Neuronal stem cell (in vitro differentiated cells): ENCODE measurements at regions not wholly inside any gene's neighbourhood (a gene's known extent, or its start where the extent isn't known, plus 50 kb on each side); places are given as distances from the start of the nearest gene placed in this dataset.
A peak's percentile ranks its signal among the peaks of the same experiment; 100 is the strongest.

ENCODE experiments used
- DNase-seq: peaks from one replicate; pipeline ENCODE4 v3.0.0-alpha.2; 2013; ENCODE audit warnings: low spot score
- H2AFZ ChIP-seq: one replicate; pipeline ENCODE4 v1.6.1; 2013; ENCODE audit warnings: mild to moderate bottlenecking, low read length, inconsistent platforms
- H2AK5ac ChIP-seq: 2 replicates; pipeline ENCODE4 v1.6.1; 2013; ENCODE audit warnings: low read depth, mild to moderate bottlenecking, inconsistent platforms, low read length, moderate library complexity, mixed read lengths
- H2BK120ac ChIP-seq: 2 replicates; pipeline ENCODE4 v1.6.1; 2013; ENCODE audit warnings: low read depth, mild to moderate bottlenecking, inconsistent platforms, low read length, moderate library complexity, mixed read lengths
- H2BK12ac ChIP-seq: one replicate; pipeline ENCODE4 v1.6.1; 2013; ENCODE audit warnings: low read length, inconsistent platforms
- H2BK15ac ChIP-seq: 2 replicates; pipeline ENCODE4 v1.6.1; 2013; ENCODE audit warnings: mild to moderate bottlenecking, low read length, inconsistent platforms, mixed read lengths
- H2BK5ac ChIP-seq: one replicate; pipeline ENCODE4 v1.6.1; 2013; ENCODE audit warnings: inconsistent platforms, mild to moderate bottlenecking, low read length, moderate library complexity
- H3K14ac ChIP-seq: one replicate; pipeline ENCODE4 v1.6.1; 2013; ENCODE audit warnings: low read length, inconsistent platforms
- H3K18ac ChIP-seq: 2 replicates; pipeline ENCODE4 v1.6.1; 2013; ENCODE audit warnings: low read length, inconsistent platforms
- H3K23ac ChIP-seq: 2 replicates; pipeline ENCODE4 v1.6.1; 2013; ENCODE audit warnings: low read depth, mild to moderate bottlenecking, mixed read lengths, low read length, inconsistent platforms; ENCODE audit not compliant: poor library complexity
- H3K27ac ChIP-seq: replicated peaks from 3 replicates; pipeline ENCODE4 v1.5.1; 2013; ENCODE audit warnings: low read length, inconsistent platforms
- H3K27me3 ChIP-seq, 3 experiments: 2 replicates each; pipeline ENCODE4 v1.6.1; 2013; ENCODE audit warnings: low read length in 3 of 3, mild to moderate bottlenecking in 2 of 3, inconsistent platforms in 1 of 3, low read depth in 1 of 3, mixed read lengths in 1 of 3, moderate library complexity in 1 of 3; ENCODE audit not compliant: control insufficient read depth in 3 of 3, insufficient read depth in 3 of 3
- H3K36me3 ChIP-seq, 2 donors: replicated peaks in 1 of 2; 2 replicates each; pipeline ENCODE4 v1.6.1; 2013; ENCODE audit warnings: low read length in 2 of 2; ENCODE audit not compliant: control insufficient read depth in 2 of 2, insufficient read depth in 2 of 2
- H3K4ac ChIP-seq: 2 replicates; pipeline ENCODE4 v1.6.1; 2013; ENCODE audit warnings: inconsistent platforms, mild to moderate bottlenecking, low read length, moderate library complexity
- H3K4me1 ChIP-seq, 2 donors: 1 replicate in 1 of 2; 2 replicates in 1 of 2; pipeline ENCODE4 v1.6.1; 2013; ENCODE audit warnings: low read length in 2 of 2, low read depth in 1 of 2; ENCODE audit not compliant: control insufficient read depth in 2 of 2, insufficient read depth in 1 of 2
- H3K4me2 ChIP-seq: one replicate; pipeline ENCODE4 v1.6.1; 2013; ENCODE audit warnings: mild to moderate bottlenecking, low read length, inconsistent platforms; ENCODE audit not compliant: insufficient read depth, poor library complexity, severe bottlenecking
- H3K4me3 ChIP-seq, 2 donors: 2 replicates each; pipeline ENCODE4 v1.5.1; 2013; ENCODE audit warnings: low read length in 2 of 2, mild to moderate bottlenecking in 2 of 2, inconsistent platforms in 1 of 2, moderate library complexity in 1 of 2
- H3K79me1 ChIP-seq: one replicate; pipeline ENCODE4 v1.6.1; 2013; ENCODE audit warnings: low read depth, mild to moderate bottlenecking, inconsistent platforms, low read length, moderate library complexity
- H3K9ac ChIP-seq: one replicate; pipeline ENCODE4 v1.6.1; 2013; ENCODE audit warnings: mild to moderate bottlenecking, low read depth, low read length, inconsistent platforms; ENCODE audit not compliant: poor library complexity
- H3K9me3 ChIP-seq, 2 donors: replicated peaks in 1 of 2; 2 replicates each; pipeline versions ENCODE3 to v1.6.1; 2013; ENCODE audit warnings: low read length in 2 of 2, mild to moderate bottlenecking in 2 of 2, inconsistent platforms in 1 of 2, low read depth in 1 of 2, mixed read lengths in 1 of 2, moderate library complexity in 1 of 2; ENCODE audit not compliant: control insufficient read depth in 2 of 2, insufficient read depth in 1 of 2
- H4K8ac ChIP-seq: one replicate; pipeline ENCODE4 v1.6.1; 2013; ENCODE audit warnings: low read depth, mild to moderate bottlenecking, inconsistent platforms, low read length, moderate library complexity
- H4K91ac ChIP-seq: one replicate; pipeline ENCODE4 v1.6.1; 2013; ENCODE audit warnings: low read length, low read depth, mild to moderate bottlenecking, inconsistent platforms; ENCODE audit not compliant: poor library complexity
- WGBS, 2 donors: extraction: QIAGEN DNeasy Blood & Tissue Kit; methylation state at CpG; one replicate each; pipeline ENCODE4 v1.1.7; 2013; ENCODE audit warnings: missing lambda C conversion rate in 2 of 2, mixed read lengths in 1 of 2; ENCODE audit not compliant: insufficient read length in 2 of 2, insufficient replicate concordance in 1 of 2; ENCODE audit errors: extremely low coverage in 2 of 2; 5-methylcytosine and 5-hydroxymethylcytosine counted together

- Histone ChIP-seq H3K14ac (no peak overlapping the region), H3K4me3 (no peak overlapping the region), H4K8ac (no peak overlapping the region), H2BK5ac (no peak overlapping the region), H2BK15ac (no peak overlapping the region), H3K4ac (no peak overlapping the region), H3K9me3 (peaks cover 0 to 3% of the 10 kb centered on the region in 2 donors), H3K79me1 (no peaks in the 10 kb centered on the region), H2BK120ac (no peak overlapping the region), H3K27me3 (no peaks in the 10 kb centered on the region), H4K91ac (no peak overlapping the region), H3K27ac (no peak overlapping the region), H2AK5ac (no peak overlapping the region), H3K23ac (no peak overlapping the region), H3K18ac (no peak overlapping the region), H3K4me1 (peaks cover 0 to 9% of the 10 kb centered on the region in 2 donors), H3K9ac (no peak overlapping the region), H3K36me3 (no peaks in the 10 kb centered on the region), H2BK12ac (no peak overlapping the region), H2AFZ (no peak overlapping the region), H3K4me2 (no peak overlapping the region)
- WGBS, 2 donors: no CpG with 5 or more reads among the region's 1 CpG
- DNase-seq: no peak
Measured at GRCh38 chr6:82704045-82704444, 340.4 kb downstream of the TPBG start.

- H3K36me3 ChIP-seq: no peaks in the 10 kb centered on the region
- no peak overlapping the region for H3K4me2 ChIP-seq
- H2AK5ac ChIP-seq: peak overlapping the region; percentile 13
- no peak overlapping the region for H4K8ac ChIP-seq
- H3K9me3 ChIP-seq: peaks cover 0 to 3% of the 10 kb centered on the region in 2 donors
- H3K23ac ChIP-seq: no peak overlapping the region
- H2BK5ac ChIP-seq: no peak overlapping the region
- no peak overlapping the region for H3K18ac ChIP-seq
- H3K4me3 ChIP-seq: no peak overlapping the region
- H3K27ac ChIP-seq: no peak overlapping the region
- WGBS, 2 donors: no CpG with 5 or more reads among the region's 3 CpGs
- H3K14ac ChIP-seq: no peak overlapping the region
- no peak overlapping the region for H2AFZ ChIP-seq
- no peak overlapping the region for H2BK15ac ChIP-seq
- no peak for DNase-seq
- no peak overlapping the region for H3K4ac ChIP-seq
- H3K4me1 ChIP-seq: peaks cover 0 to 9% of the 10 kb centered on the region in 2 donors
- H3K9ac ChIP-seq: no peak overlapping the region
- no peak overlapping the region for H4K91ac ChIP-seq
- H3K79me1 ChIP-seq: no peaks in the 10 kb centered on the region
- H3K27me3 ChIP-seq: no peaks in the 10 kb centered on the region
- H2BK120ac ChIP-seq: no peak overlapping the region
- no peak overlapping the region for H2BK12ac ChIP-seq
Measured at GRCh38 chr6:82705579-82705978, 342.0 kb downstream of the TPBG start.

DNA sequence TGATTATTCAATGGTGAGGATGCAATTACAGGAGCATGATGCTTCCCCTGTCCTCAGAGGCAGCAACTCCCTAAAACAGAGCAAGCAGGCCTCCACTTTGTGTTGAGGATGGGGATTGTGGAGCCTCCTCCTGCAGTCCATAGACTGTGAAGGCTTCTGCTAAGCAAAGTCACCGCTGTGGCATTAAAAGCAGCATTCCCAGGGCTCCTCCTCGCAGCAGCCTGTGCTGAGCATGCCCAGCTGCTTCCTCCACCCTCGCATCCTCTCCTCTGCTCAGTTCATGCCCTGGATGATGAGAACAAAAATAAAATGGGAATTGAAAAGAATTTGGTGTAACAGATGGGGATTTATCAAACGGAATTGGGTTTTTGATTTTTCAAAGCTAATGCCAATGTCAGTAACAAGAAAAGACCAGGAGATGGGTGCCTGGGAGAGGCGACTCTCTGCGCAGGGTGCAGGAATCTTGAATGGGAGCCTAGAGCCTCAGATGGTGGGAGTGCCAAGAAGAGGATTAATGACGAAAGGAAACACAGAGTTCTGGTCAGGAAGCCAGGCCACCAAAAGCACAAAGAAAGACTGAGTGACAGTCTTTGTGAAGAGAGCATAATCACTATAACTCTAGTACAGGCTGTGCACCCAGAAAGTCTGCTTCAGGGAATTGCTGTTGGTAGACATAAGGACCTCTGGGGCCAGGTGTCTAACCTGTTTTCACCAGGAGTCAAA lies 347.6 kb downstream of the TPBG start:
- Histone ChIP-seq H2BK120ac (no peak overlapping the region), H4K91ac (no peak overlapping the region), H2BK12ac (no peak overlapping the region), H3K14ac (no peak overlapping the region), H3K4me2 (no peak overlapping the region), H2BK5ac (no peak overlapping the region), H3K36me3 (no peaks in the 10 kb centered on the region), H3K27me3 (no peaks in the 10 kb centered on the region), H2AK5ac (peak overlapping the region; percentile 25), H3K18ac (peak overlapping the region; percentile 86), H2AFZ (peak overlapping the region; percentile 40), H3K4me3 (no peak overlapping the region), H3K9ac (no peak overlapping the region), H3K4me1 (peaks cover 0 to 9% of the 10 kb centered on the region in 2 donors), H3K4ac (no peak overlapping the region), H3K23ac (no peak overlapping the region), H4K8ac (no peak overlapping the region), H3K27ac (no peak overlapping the region), H2BK15ac (peak overlapping the region; percentile 55), H3K79me1 (no peaks in the 10 kb centered on the region), H3K9me3 (peaks cover 3 to 5% of the 10 kb centered on the region in 2 donors)
- DNase-seq: no peak
- 100% methylated on average over 1 of the region's 7 CpGs; no CpG with 5 or more reads in 1 of the 2 donors for WGBS, 2 donors

DNA sequence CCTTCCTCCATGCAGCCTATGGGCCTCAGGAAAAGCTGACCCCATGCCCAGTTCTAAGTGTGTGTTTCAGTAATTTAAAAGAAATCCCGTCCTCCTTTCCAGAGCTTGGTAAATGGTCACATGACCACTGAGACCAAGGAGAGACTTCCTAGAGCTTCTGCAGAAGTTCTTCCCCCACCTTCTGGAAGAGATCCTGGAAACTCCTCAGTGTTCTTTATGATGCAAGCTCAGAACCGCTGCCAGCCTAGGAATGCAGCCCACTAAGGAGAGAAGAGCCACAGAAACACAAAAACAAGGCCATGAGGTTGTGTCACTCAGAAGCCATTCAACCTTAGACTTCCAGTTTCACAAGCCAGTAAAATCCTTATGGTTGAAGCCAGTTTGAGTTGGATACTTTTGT lies 348.4 kb downstream of the TPBG start:
- Histone ChIP-seq H3K23ac (no peak overlapping the region), H3K36me3 (no peaks in the 10 kb centered on the region), H3K27ac (no peak overlapping the region), H2BK120ac (no peak overlapping the region), H3K14ac (no peak overlapping the region), H3K9me3 (peaks cover 3 to 5% of the 10 kb centered on the region in 2 donors), H2AK5ac (no peak overlapping the region), H3K27me3 (no peaks in the 10 kb centered on the region), H3K79me1 (no peaks in the 10 kb centered on the region), H2BK12ac (no peak overlapping the region), H4K91ac (no peak overlapping the region), H3K18ac (no peak overlapping the region), H3K9ac (no peak overlapping the region), H3K4ac (no peak overlapping the region), H3K4me2 (no peak overlapping the region), H2AFZ (peak overlapping the region; percentile 40), H4K8ac (no peak overlapping the region), H2BK15ac (no peak overlapping the region), H3K4me1 (peaks cover 0 to 9% of the 10 kb centered on the region in 2 donors), H2BK5ac (no peak overlapping the region), H3K4me3 (no peak overlapping the region)
- DNase-seq: no peak
- WGBS, 2 donors: no CpG with 5 or more reads among the region's 2 CpGs
